ENCODE measurements at regions not wholly inside any gene's neighbourhood (a gene's known extent, or its start where the extent isn't known, plus 50 kb on each side); places are given as distances from the start of the nearest gene placed in this dataset.

- Histone ChIP-seq H3K27ac (no peak overlapping the region), H3K4me1 (no peaks in the 10 kb centered on the region), H3K9me3 (no peaks in the 10 kb centered on the region), H3K4me3 (no peak overlapping the region), H3K36me3 (no peaks in the 10 kb centered on the region), H3K27me3 (no peaks in the 10 kb centered on the region)
- DNase-seq (no peak), ATAC-seq (no peak)
- TF ChIP-seq POLR2A (IDR thresholded peaks at IDR 0.05) (no peak), CTCF (IDR thresholded peaks at IDR 0.05 in 4 of 5, conservative IDR thresholded peaks at IDR 0.05 in 1 of 5) (no peak)
- in situ Hi-C loops (cut with MboI; ENCODE audit: low sequenced_read_pairs in 4 of 4), result no loop called here
- intact Hi-C loops (cut with DNase I; ENCODE audit: low total_unique reads), result no loop called here
These were observed 78.5 kb upstream of the PTPRM start for GRCh38 chr18:7488571-7488970.

- H3K27ac ChIP-seq, result no peak overlapping the region
- no peak overlapping the region for H3K4me3 ChIP-seq
- DNase-seq, result no peak
- ATAC-seq, result no peak
- intact Hi-C loops (cut with DNase I; ENCODE audit: low total_unique reads) (no loop called here), in situ Hi-C loops (cut with MboI; ENCODE audit: low sequenced_read_pairs in 4 of 4) (no loop called here)
- no peaks in the 10 kb centered on the region for H3K9me3 ChIP-seq
- H3K36me3 ChIP-seq, result no peaks in the 10 kb centered on the region
- no peak for TF ChIP-seq POLR2A (IDR thresholded peaks at IDR 0.05)
- no peak for TF ChIP-seq CTCF (IDR thresholded peaks at IDR 0.05 in 4 of 5, conservative IDR thresholded peaks at IDR 0.05 in 1 of 5)
- H3K27me3 ChIP-seq, result no peaks in the 10 kb centered on the region
- no peaks in the 10 kb centered on the region for H3K4me1 ChIP-seq
These were observed 77.0 kb upstream of the PTPRM start for GRCh38 chr18:7490104-7490503.

- in situ Hi-C loops (cut with MboI; ENCODE audit: low sequenced_read_pairs in 4 of 4), result no loop called here
- Histone ChIP-seq H3K9me3 (no peaks in the 10 kb centered on the region), H3K36me3 (no peaks in the 10 kb centered on the region), H3K4me3 (no peak overlapping the region), H3K4me1 (no peaks in the 10 kb centered on the region), H3K27ac (no peak overlapping the region), H3K27me3 (no peaks in the 10 kb centered on the region)
- intact Hi-C loops (cut with DNase I; ENCODE audit: low total_unique reads), result no loop called here
- DNase-seq, result no peak
- no peak for ATAC-seq
- TF ChIP-seq CTCF (IDR thresholded peaks at IDR 0.05 in 4 of 5, conservative IDR thresholded peaks at IDR 0.05 in 1 of 5) (no peak), POLR2A (IDR thresholded peaks at IDR 0.05) (no peak)
These were observed 74.7 kb upstream of the PTPRM start for GRCh38 chr18:7492385-7492784.

- Histone ChIP-seq H3K27ac (no peak overlapping the region), H3K27me3 (no peaks in the 10 kb centered on the region), H3K36me3 (no peaks in the 10 kb centered on the region), H3K9me3 (no peaks in the 10 kb centered on the region), H3K4me3 (no peak overlapping the region), H3K4me1 (peaks cover 0 to 3% of the 10 kb centered on the region in 2 donors)
- in situ Hi-C loops (cut with MboI; ENCODE audit: low sequenced_read_pairs in 4 of 4), result no loop called here
- ATAC-seq, result no peak
- intact Hi-C loops (cut with DNase I; ENCODE audit: low total_unique reads), result no loop called here
- no peak for TF ChIP-seq CTCF (IDR thresholded peaks at IDR 0.05 in 4 of 5, conservative IDR thresholded peaks at IDR 0.05 in 1 of 5)
- no peak for TF ChIP-seq POLR2A (IDR thresholded peaks at IDR 0.05)
- DNase-seq, result no peak
These were observed 70.0 kb upstream of the PTPRM start for GRCh38 chr18:7497081-7497480.

- Histone ChIP-seq H3K9me3 (no peaks in the 10 kb centered on the region), H3K27me3 (no peaks in the 10 kb centered on the region), H3K36me3 (no peaks in the 10 kb centered on the region), H3K4me1 (peaks cover 6 to 9% of the 10 kb centered on the region in 2 donors), H3K27ac (no peak overlapping the region), H3K4me3 (no peak overlapping the region)
- intact Hi-C loops (cut with DNase I; ENCODE audit: low total_unique reads), result no loop called here
- in situ Hi-C loops (cut with MboI; ENCODE audit: low sequenced_read_pairs in 4 of 4), result loop anchor here in 1 of 4 donors (25.0 kb wide), 1 partner anchor 101 kb away; no protein-coding TSS in a partner anchor
- TF ChIP-seq CTCF (IDR thresholded peaks at IDR 0.05 in 4 of 5, conservative IDR thresholded peaks at IDR 0.05 in 1 of 5), result no peak
- ATAC-seq, result no peak
- DNase-seq, result no peak
These were observed 56.0 kb upstream of the PTPRM start for GRCh38 chr18:7511106-7511505.
